GM19023 (cell line): ENCODE measurements at regions not wholly inside any gene's neighbourhood (a gene's known extent, or its start where the extent isn't known, plus 50 kb on each side); places are given as distances from the start of the nearest gene placed in this dataset.

Experiments
- ATAC-seq: cut with Tn5 transposase; IDR thresholded peaks from one replicate; pipeline ENCODE4 v1.9.1; 2021; ENCODE audit warnings: mild to moderate bottlenecking, moderate library complexity; ENCODE audit not compliant: unreplicated experiment

GRCh38 chr2:43057742-43058725 is 168.4 kb downstream of the ZFP36L2 start:
- ATAC-seq, result no peak

GRCh38 chr2:43057026-43057741 is 169.2 kb downstream of the ZFP36L2 start:
- ATAC-seq, result no peak

GRCh38 chr2:43055985-43056384 is 170.4 kb downstream of the ZFP36L2 start:
- no peak for ATAC-seq

GRCh38 chr2:43055086-43055912 is 171.1 kb downstream of the ZFP36L2 start:
- no peak for ATAC-seq

GRCh38 chr2:43054367-43054766 is 172.0 kb downstream of the ZFP36L2 start:
- ATAC-seq, result no peak

GRCh38 chr2:43052944-43053306 is 173.5 kb downstream of the ZFP36L2 start:
- ATAC-seq, result no peak

GRCh38 chr2:43052204-43052943 is 174.0 kb downstream of the ZFP36L2 start:
- no peak for ATAC-seq

GRCh38 chr2:43051338-43051737 is 175.1 kb downstream of the ZFP36L2 start:
- no peak for ATAC-seq

- no peak for ATAC-seq
Observed at GRCh38 chr2:43050866-43051265, 175.5 kb downstream of the ZFP36L2 start.

- ATAC-seq, result no peak
Observed at GRCh38 chr2:43049836-43050801, 176.3 kb downstream of the ZFP36L2 start.

GRCh38 chr2:43047187-43047780 is 179.1 kb downstream of the ZFP36L2 start:
- no peak for ATAC-seq

GRCh38 chr2:43045866-43046265 is 180.5 kb downstream of the ZFP36L2 start:
- ATAC-seq, result no peak

- no peak for ATAC-seq
Observed at GRCh38 chr2:43044093-43044681, 182.2 kb downstream of the ZFP36L2 start.

- ATAC-seq, result no peak
Observed at GRCh38 chr2:43043553-43043870, 182.9 kb downstream of the ZFP36L2 start.

- ATAC-seq, result no peak
Observed at GRCh38 chr2:43041661-43042360, 184.6 kb downstream of the ZFP36L2 start.

GRCh38 chr2:43041173-43041591 is 185.2 kb downstream of the ZFP36L2 start:
- ATAC-seq, result no peak

- peak; percentile 68 for ATAC-seq
Observed at GRCh38 chr2:43040084-43040854, 186.1 kb downstream of the ZFP36L2 start.
